ENCODE measurements at regions not wholly inside any gene's neighbourhood (a gene's known extent, or its start where the extent isn't known, plus 50 kb on each side); places are given as distances from the start of the nearest gene placed in this dataset.
"Not testable (repeated sequence)": the region's sequence is repeated elsewhere in the genome, so short reads cannot be mapped to it uniquely, and the experiment has no call there.

- DNase-seq (ENCODE audit: low read depth): not testable (repeated sequence)
Measured at GRCh38 chr1:121116522-121117297, 67.4 kb downstream of the FAM72B start.

DNA sequence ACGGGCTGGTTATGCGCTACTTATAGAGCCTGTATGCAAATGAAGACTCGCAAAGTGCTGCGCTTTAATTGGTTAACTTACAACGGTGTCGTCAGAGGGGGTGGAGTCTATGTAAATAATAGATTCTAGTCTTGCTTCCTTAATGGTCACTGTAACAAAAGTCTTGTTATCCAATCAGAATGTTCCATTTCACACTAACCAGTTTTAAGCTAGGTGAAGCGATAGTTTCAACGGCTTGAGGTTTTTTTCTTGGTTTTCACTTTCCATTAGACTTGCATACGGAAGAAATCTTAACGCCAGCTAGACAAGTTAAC is 66.9 kb downstream of the FAM72B start:
- DNase-seq (ENCODE audit: low read depth): not testable (repeated sequence)

DNA sequence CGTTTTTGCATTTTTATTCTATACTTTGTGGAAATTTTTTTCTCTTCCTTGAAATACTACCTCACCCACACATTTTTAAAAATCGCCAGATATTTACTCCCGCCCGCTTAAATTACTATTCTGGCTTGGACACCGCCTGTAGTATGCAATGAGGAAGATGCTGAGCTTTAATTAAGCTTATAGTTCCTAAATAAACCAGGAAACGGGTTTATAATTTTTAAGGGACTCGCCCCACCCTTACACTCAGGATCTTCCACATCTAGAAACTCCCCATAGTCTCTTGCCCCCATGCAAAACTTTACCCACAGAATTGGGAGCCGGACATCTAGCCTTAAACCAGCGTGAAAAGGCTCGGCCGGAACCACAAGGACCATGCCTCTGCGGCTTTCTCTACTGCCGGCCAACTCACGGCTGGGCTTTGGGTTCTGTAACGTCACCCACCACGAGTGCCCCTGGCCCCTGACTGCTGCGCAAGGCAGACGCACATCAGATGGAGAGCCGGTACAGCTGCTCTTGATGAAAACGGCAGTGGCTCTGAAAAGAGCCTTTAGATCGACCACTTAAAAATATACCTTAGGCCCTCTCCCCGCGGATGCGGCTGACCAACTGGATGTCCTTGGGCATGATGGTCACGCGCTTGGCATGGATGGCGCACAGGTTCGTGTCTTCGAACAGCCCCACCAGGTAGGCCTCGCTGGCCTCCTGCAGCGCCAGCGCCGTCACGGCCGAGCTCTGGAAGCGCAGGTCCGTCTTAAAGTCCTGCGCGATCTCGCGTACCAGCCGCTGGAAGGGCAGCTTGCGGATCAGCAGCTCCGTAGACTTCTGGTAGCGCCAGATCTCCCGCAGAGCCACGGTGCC is 66.3 kb downstream of the FAM72B start:
- DNase-seq (ENCODE audit: low read depth): not testable (repeated sequence)
